ENCODE measurements at regions not wholly inside any gene's neighbourhood (a gene's known extent, or its start where the extent isn't known, plus 50 kb on each side); places are given as distances from the start of the nearest gene placed in this dataset.

GRCh38 chr2:123566291-123566946 is 458.7 kb upstream of the CNTNAP5 start:
- no peak for TF ChIP-seq CTCF (conservative IDR thresholded peaks at IDR 0.05; ENCODE audit: low read depth, low read length)
- no peak overlapping the region for H3K4me3 ChIP-seq (ENCODE audit: low read depth, low read length)
- no peak for DNase-seq (ENCODE audit: low read depth)

- no peak overlapping the region for H3K4me3 ChIP-seq (ENCODE audit: low read depth, low read length)
- TF ChIP-seq CTCF (conservative IDR thresholded peaks at IDR 0.05; ENCODE audit: low read depth, low read length): no peak
- no peak for DNase-seq (ENCODE audit: low read depth)
Measured at GRCh38 chr2:123578016-123578415, 447.1 kb upstream of the CNTNAP5 start.

GRCh38 chr2:123596621-123597020 is 428.5 kb upstream of the CNTNAP5 start:
- no peak for TF ChIP-seq CTCF (conservative IDR thresholded peaks at IDR 0.05; ENCODE audit: low read depth, low read length)
- no peak overlapping the region for H3K4me3 ChIP-seq (ENCODE audit: low read depth, low read length)
- DNase-seq (ENCODE audit: low read depth): no peak

GRCh38 chr2:123597988-123598387 is 427.1 kb upstream of the CNTNAP5 start:
- TF ChIP-seq CTCF (conservative IDR thresholded peaks at IDR 0.05; ENCODE audit: low read depth, low read length): no peak
- DNase-seq (ENCODE audit: low read depth): no peak
- H3K4me3 ChIP-seq (ENCODE audit: low read depth, low read length): no peak overlapping the region

GRCh38 chr2:123606631-123607030 is 418.5 kb upstream of the CNTNAP5 start:
- no peak for DNase-seq (ENCODE audit: low read depth)
- TF ChIP-seq CTCF (conservative IDR thresholded peaks at IDR 0.05; ENCODE audit: low read depth, low read length): no peak
- H3K4me3 ChIP-seq (ENCODE audit: low read depth, low read length): no peak overlapping the region

GRCh38 chr2:123609077-123609476 is 416.0 kb upstream of the CNTNAP5 start:
- DNase-seq (ENCODE audit: low read depth): no peak

More at GRCh38 chr2:123609077-123609476, 416.0 kb upstream of the CNTNAP5 start:
- H3K4me3 ChIP-seq (ENCODE audit: low read depth, low read length): no peak overlapping the region
- TF ChIP-seq CTCF (conservative IDR thresholded peaks at IDR 0.05; ENCODE audit: low read depth, low read length): no peak

All from choroid plexus epithelial cell (primary cell).